Upper lobe of left lung (tissue), 6 donors: ENCODE measurements at regions not wholly inside any gene's neighbourhood (a gene's known extent, or its start where the extent isn't known, plus 50 kb on each side); places are given as distances from the start of the nearest gene placed in this dataset.
"Not testable (repeated sequence)": the region's sequence is repeated elsewhere in the genome, so short reads cannot be mapped to it uniquely, and the experiment has no call there.

ENCODE experiments used
- ATAC-seq, 2 donors: fragments of 200-7000 bp; cut with Tn5 transposase; one replicate each; pipeline ENCODE4 v1.9.1; 2022; ENCODE audit warnings: mild to moderate bottlenecking in 2 of 2, moderate library complexity in 2 of 2; ENCODE audit not compliant: low FRiP score in 2 of 2
- DNase-seq, 2 donors: peaks; one replicate each; pipeline ENCODE4 v3.0.0-alpha.2; 2019 to 2020
- H3K27ac ChIP-seq, 4 donors: fragments of 200-600 bp; sonication (generic); one replicate each; pipeline ENCODE4 v1.5.1; 2016 to 2019
- H3K27me3 ChIP-seq, 4 donors: fragments of 200-600 bp; sonication (generic); one replicate each; pipeline ENCODE4 v1.5.1; 2017 to 2019
- H3K36me3 ChIP-seq, 4 donors: fragments of 200-600 bp; sonication (generic); one replicate each; pipeline ENCODE4 v1.5.1; 2016 to 2019
- H3K4me1 ChIP-seq, 4 donors: fragments of 200-600 bp; sonication (generic); one replicate each; pipeline ENCODE4 v1.5.1; 2018 to 2019
- H3K4me3 ChIP-seq, 4 donors: fragments of 200-600 bp; sonication (generic); one replicate each; pipeline ENCODE4 v1.5.1; 2017 to 2019; ENCODE audit warnings: mild to moderate bottlenecking in 2 of 4, moderate library complexity in 1 of 4
- H3K9me3 ChIP-seq, 4 donors: fragments of 200-600 bp; sonication (generic); one replicate each; pipeline ENCODE4 v1.5.1; 2018 to 2019
- CTCF ChIP-seq, 6 experiments: fragments of 450-650 bp in 4 of 6; fragments of 200-600 bp in 2 of 6; sonication (generic) in 2 of 6; IDR thresholded peaks; one replicate each; pipeline ENCODE4 v1.5.1; 2016 to 2019; ENCODE audit warnings: antibody characterized with exemption in 6 of 6
- EP300 ChIP-seq, 4 donors: sonication (generic); formaldehyde crosslinking; IDR thresholded peaks; one replicate each; pipeline ENCODE4 v1.5.1; 2017; ENCODE audit warnings: antibody characterized with exemption in 4 of 4, control low read depth in 2 of 4
- POLR2A ChIP-seq, 4 donors: fragments of 450-650 bp; IDR thresholded peaks; one replicate each; pipeline ENCODE4 v1.5.1; 2016 to 2017; ENCODE audit warnings: antibody characterized with exemption in 4 of 4, mild to moderate bottlenecking in 2 of 4
- POLR2AphosphoS5 ChIP-seq, 2 donors: sonication (generic); formaldehyde crosslinking; IDR thresholded peaks; one replicate each; pipeline ENCODE4 v1.5.1; 2017; ENCODE audit warnings: antibody characterized with exemption in 2 of 2
- WGBS, 2 donors: methylation state at CpG; one replicate each; pipeline ENCODE4 v1.1.5; 2017 to 2018; 5-methylcytosine and 5-hydroxymethylcytosine counted together
- donor health status: DM: no; HTN: no; CAD: no; lungs with moderate emphysema.
- donor health status: DM: no; HTN: yes; CAD: no; lungs with severe emphysema.

DNA sequence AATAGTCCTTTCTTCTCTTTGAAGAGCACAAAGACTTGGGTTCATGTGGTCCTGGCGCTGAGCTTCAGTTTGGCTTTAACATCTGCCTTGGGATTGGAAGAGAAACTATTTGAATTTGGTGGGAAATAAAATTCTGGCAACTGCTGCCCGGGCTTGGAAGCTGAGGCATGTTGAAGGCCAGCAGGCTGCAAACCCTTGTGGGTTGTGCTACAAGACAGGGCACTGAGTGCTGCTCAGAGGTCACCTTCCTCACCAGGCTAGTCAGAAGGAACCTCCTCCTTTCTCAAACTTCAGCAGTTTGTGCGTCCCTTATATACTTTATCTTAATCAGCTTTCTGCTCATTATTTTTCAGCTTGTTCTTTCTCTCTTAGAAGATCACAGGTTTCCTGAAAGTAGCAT lies 238.4 kb upstream of the TBX18 start:
- Histone ChIP-seq H3K4me1 (peaks cover 0 to 8% (median 0%) of the 10 kb centered on the region in 4 donors), H3K27ac (no peak overlapping the region), H3K36me3 (no peaks in the 10 kb centered on the region), H3K27me3 (no peaks in the 10 kb centered on the region), H3K4me3 (no peak overlapping the region), H3K9me3 (no peaks in the 10 kb centered on the region)
- TF ChIP-seq POLR2A (IDR thresholded peaks at IDR 0.05) (no peak), CTCF (IDR thresholded peaks at IDR 0.05) (no peak), POLR2AphosphoS5 (IDR thresholded peaks at IDR 0.05) (no peak), EP300 (IDR thresholded peaks at IDR 0.05) (no peak)
- 81 to 86% methylated on average over 3 of the region's 3 CpGs for WGBS, 2 donors
- DNase-seq (no peak), ATAC-seq (no peak)

DNA sequence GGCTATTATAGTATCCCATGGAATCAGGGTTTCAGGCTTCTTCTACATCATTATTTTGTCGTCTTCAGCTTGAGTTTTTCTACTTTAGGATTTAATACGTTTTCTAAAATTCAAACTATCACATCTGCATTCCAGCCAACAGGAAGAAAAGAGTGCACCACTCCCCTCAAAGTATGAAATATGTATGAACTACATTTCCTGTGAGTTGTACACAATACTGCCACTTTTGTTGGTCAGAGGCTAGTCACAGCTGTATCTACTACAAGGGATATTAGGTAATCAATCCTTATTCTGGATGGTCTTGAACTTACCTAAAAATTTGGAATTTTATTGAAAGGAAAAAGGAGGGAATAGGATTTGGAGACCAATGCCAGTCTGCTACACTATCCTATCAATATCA lies 235.6 kb upstream of the TBX18 start:
- no peaks in the 10 kb centered on the region for H3K36me3 ChIP-seq
- H3K4me3 ChIP-seq: no peak overlapping the region
- no peak for DNase-seq
- no peak overlapping the region for H3K27ac ChIP-seq
- H3K27me3 ChIP-seq: no peaks in the 10 kb centered on the region
- ATAC-seq: no peak
- H3K9me3 ChIP-seq: no peaks in the 10 kb centered on the region
- WGBS, 2 donors: 66 to 69% methylated on average over 2 of the region's 2 CpGs
- H3K4me1 ChIP-seq: no peaks in the 10 kb centered on the region
- TF ChIP-seq CTCF (IDR thresholded peaks at IDR 0.05) (no peak), POLR2AphosphoS5 (IDR thresholded peaks at IDR 0.05) (no peak), EP300 (IDR thresholded peaks at IDR 0.05) (no peak), POLR2A (IDR thresholded peaks at IDR 0.05) (no peak)

GRCh38 chr6:84998223-84998622 lies 233.8 kb upstream of the TBX18 start:
- Histone ChIP-seq H3K27me3 (no peaks in the 10 kb centered on the region), H3K4me1 (no peaks in the 10 kb centered on the region), H3K36me3 (no peaks in the 10 kb centered on the region), H3K9me3 (no peaks in the 10 kb centered on the region), H3K4me3 (no peak overlapping the region), H3K27ac (no peak overlapping the region)
- 39 to 45% methylated on average over 1 of the region's 1 CpG for WGBS, 2 donors
- no peak for TF ChIP-seq EP300 (IDR thresholded peaks at IDR 0.05)
- no peak for TF ChIP-seq POLR2AphosphoS5 (IDR thresholded peaks at IDR 0.05)
- no peak for TF ChIP-seq POLR2A (IDR thresholded peaks at IDR 0.05)
- TF ChIP-seq CTCF (IDR thresholded peaks at IDR 0.05): no peak
- ATAC-seq: no peak
- DNase-seq: no peak

DNA sequence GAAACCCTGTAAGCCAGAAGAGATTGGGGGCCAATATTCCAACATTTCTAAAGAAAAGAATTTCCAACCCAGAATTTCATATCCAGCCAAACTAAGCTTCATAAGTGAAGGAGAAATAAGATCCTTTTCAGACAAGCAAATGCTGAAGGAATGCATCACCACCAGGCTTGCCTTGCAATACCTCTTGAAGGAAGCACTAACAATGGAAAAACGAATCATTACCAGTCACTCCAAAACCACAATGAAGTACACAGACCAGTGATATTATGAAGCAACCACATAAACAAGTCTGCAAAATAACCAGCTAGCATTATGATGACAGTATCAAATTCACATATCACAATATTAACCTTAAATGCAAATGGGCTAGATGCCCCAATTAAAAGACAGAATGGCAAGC lies 224.4 kb upstream of the TBX18 start:
- H3K27ac ChIP-seq, ATAC-seq, H3K4me3 ChIP-seq, H3K4me1 ChIP-seq, H3K9me3 ChIP-seq, H3K36me3 ChIP-seq, H3K27me3 ChIP-seq, DNase-seq: not testable (repeated sequence)
- 36 to 71% methylated on average over 1 of the region's 1 CpG for WGBS, 2 donors

GRCh38 chr6:84985490-84985889 lies 221.1 kb upstream of the TBX18 start:
- ATAC-seq: not testable (repeated sequence)

GRCh38 chr6:84979541-84979940 lies 215.1 kb upstream of the TBX18 start:
- no peak for DNase-seq
- Histone ChIP-seq H3K4me1 (no peaks in the 10 kb centered on the region), H3K27ac (no peak overlapping the region), H3K27me3 (no peaks in the 10 kb centered on the region), H3K36me3 (no peaks in the 10 kb centered on the region), H3K4me3 (no peak overlapping the region), H3K9me3 (no peaks in the 10 kb centered on the region)
- 52 to 86% methylated on average over 1 of the region's 1 CpG for WGBS, 2 donors
- TF ChIP-seq POLR2AphosphoS5 (IDR thresholded peaks at IDR 0.05) (no peak), CTCF (IDR thresholded peaks at IDR 0.05) (no peak), POLR2A (IDR thresholded peaks at IDR 0.05) (no peak), EP300 (IDR thresholded peaks at IDR 0.05) (no peak)
- no peak for ATAC-seq

More at GRCh38 chr6:84985490-84985889, 221.1 kb upstream of the TBX18 start:
- 78 to 100% methylated on average over 3 of the region's 3 CpGs for WGBS, 2 donors
- H3K9me3 ChIP-seq, H3K4me3 ChIP-seq, H3K36me3 ChIP-seq, H3K4me1 ChIP-seq, H3K27me3 ChIP-seq, H3K27ac ChIP-seq, DNase-seq: not testable (repeated sequence)
